ENCODE measurements at regions not wholly inside any gene's neighbourhood (a gene's known extent, or its start where the extent isn't known, plus 50 kb on each side); places are given as distances from the start of the nearest gene placed in this dataset.

DNA sequence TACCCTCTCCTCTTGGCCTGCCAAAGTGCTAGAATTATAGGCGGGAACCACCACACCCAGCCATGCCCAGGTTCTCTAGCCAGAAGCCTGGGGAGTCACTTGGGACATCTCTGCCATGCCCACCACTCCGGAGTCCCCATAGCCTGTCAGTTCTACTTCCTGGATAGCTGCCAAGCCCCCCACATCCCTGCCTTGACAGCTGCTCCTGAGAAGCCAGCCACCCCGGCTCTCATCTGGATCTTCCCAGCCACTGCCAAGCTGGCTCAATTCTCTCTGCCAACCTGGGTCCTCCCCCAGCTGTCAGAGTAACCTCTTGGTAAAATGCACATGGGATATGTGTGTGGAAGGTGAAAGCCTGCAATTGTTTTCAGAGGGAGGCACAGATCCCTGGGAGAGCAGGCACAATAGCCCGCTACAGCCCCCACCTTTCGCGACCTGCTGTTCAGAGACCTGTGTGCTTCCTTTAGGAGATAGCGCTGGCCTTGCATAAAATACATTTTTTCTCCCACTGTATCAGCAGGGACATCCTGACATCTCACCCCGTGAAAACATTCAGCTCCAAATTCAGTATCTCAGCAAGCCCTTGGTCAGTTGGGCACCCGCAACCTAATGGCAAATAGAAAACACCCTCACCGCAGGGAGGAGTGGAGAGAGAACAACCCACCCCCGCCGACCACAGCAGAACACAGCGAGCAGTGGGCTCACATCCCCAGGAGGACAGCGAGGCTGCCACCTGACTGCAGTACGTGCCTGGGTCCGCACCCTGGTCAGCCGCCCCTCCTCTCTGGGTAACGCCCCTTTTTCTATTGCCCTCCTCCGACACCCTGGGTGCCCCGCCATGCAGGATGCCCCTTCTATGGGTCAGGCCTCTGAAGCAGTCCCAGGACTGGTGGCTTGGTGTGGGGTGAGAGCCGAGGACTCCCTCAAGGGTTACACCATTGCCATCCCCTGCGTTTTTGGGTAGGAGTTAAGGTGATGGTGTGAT, 1342.2 kb downstream of the BRD1 start:
- H4K20me1 ChIP-seq (ENCODE audit: insufficient read depth, low read length), result no peaks in the 10 kb centered on the region
- no TSS peak for BruUV-seq (replicated peaks)
- no peak overlapping the region for H3K4me2 ChIP-seq (ENCODE audit: low read depth, low read length)
- H3K27me3 ChIP-seq (ENCODE audit: control insufficient read depth in 1 of 2, insufficient read depth in 2 of 2, low read length in 2 of 2), result peaks cover 0 to 33% of the 10 kb centered on the region in 2 experiments; a peak in 3 of 5 replicates
- no peak for TF ChIP-seq ZNF674 (CRISPR knock-in tag; IDR thresholded peaks at IDR 0.05; ENCODE audit: low read depth)
- TF ChIP-seq, protein P1, sequence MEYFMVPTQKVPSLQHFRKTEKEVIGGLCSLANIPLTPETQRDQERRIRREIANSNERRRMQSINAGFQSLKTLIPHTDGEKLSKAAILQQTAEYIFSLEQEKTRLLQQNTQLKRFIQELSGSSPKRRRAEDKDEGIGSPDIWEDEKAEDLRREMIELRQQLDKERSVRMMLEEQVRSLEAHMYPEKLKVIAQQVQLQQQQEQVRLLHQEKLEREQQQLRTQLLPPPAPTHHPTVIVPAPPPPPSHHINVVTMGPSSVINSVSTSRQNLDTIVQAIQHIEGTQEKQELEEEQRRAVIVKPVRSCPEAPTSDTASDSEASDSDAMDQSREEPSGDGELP (IDR thresholded peaks at IDR 0.05; ENCODE audit: borderline replicate concordance, low read depth), result no peak
- TF ChIP-seq HHEX (CRISPR knock-in tag; IDR thresholded peaks at IDR 0.05), result no peak
- no peak overlapping the region for H3K4me3 ChIP-seq (replicated peaks in 1 of 3; ENCODE audit: insufficient read depth in 1 of 3, low read depth in 2 of 3, low read length in 3 of 3)
- WGBS (ENCODE audit: low lambda C conversion rate), result 17% methylated on average over 17 of the region's 22 CpGs
- FAIRE-seq (no peak), DNase-seq (ENCODE audit: low spot score) (no peak), ATAC-seq (no peak)
- H3K9ac ChIP-seq (ENCODE audit: insufficient read depth, low read depth, low read length), result no peak overlapping the region
- no peak overlapping the region for H2AFZ ChIP-seq (ENCODE audit: low read length)
- H3K27ac ChIP-seq (ENCODE audit: extremely low read length, insufficient read depth, low read length), result no peak overlapping the region
- CTCF ChIA-PET (ENCODE audit: low intra/inter-chr PET ratio, low total read pairs), result no interaction called here
- intact Hi-C loops (cut with micrococcal nuclease; ENCODE audit: unreplicated experiment), result no loop called here
- no peaks in the 10 kb centered on the region for H3K79me2 ChIP-seq (ENCODE audit: insufficient read depth, low read length)
- H3K4me1 ChIP-seq (ENCODE audit: insufficient read depth, low read length), result no peaks in the 10 kb centered on the region
- in situ Hi-C loops (cut with HindIII; ENCODE audit: extremely low pct_ligation_motif_present, low pct_unique_long_range_greater_than_20kb), result loop anchor here (25.0 kb wide), 1 partner anchor 1273 kb away; no protein-coding TSS in a partner anchor
- POLR2A ChIA-PET, result no interaction called here
- H3K9me3 ChIP-seq (ENCODE audit: low read length), result no peaks in the 10 kb centered on the region
- no peaks in the 10 kb centered on the region for H3K36me3 ChIP-seq (replicated peaks in 1 of 2; ENCODE audit: control insufficient read depth in 1 of 2, insufficient read depth in 2 of 2, low read length in 2 of 2)

DNA sequence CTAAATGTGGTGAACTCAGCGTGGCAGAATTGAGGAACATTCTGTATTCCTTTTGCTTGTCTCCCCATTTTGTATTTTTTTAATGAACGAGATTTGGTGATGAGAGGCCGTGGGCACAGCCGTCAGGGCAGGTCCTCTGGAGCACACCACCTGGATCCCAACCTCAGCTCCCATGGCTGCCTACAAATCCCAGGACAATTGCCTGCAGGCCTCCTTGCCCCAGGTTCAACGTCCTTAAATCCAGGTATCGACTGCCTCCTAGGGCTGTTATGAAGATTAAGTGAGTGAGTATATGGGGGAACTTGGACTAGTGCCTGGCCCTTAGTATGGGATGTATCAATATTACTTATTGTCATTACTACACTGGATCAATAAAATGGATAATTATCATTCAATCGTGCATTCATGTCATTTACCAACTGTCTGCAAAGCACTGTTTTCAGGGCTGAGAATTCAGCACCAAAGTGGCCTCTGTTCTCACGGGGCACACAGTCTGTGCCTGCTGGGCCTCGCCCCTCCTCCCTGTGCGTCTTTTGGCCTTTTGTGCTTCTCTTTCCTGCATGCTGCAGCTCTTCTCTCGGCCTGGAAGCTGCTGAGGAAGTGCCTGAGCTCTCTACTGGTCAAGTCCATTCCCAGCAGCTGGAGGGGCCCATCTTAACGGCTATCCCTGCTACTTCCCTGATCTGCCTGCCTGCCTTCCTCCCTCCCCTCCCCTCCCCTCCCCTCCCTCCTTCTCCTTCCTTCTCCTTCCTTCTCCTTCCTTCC, 1343.7 kb downstream of the BRD1 start:
- ChIA-PET CTCF (ENCODE audit: low intra/inter-chr PET ratio, low total read pairs) (no interaction called here), POLR2A (no interaction called here)
- BruUV-seq (replicated peaks), result no TSS peak
- Histone ChIP-seq H3K79me2 (ENCODE audit: insufficient read depth, low read length) (no peaks in the 10 kb centered on the region), H3K4me2 (ENCODE audit: low read depth, low read length) (no peak overlapping the region), H3K4me3 (replicated peaks in 1 of 3; ENCODE audit: insufficient read depth in 1 of 3, low read depth in 2 of 3, low read length in 3 of 3) (no peak overlapping the region), H3K9ac (ENCODE audit: insufficient read depth, low read depth, low read length) (no peak overlapping the region), H3K4me1 (ENCODE audit: insufficient read depth, low read length) (no peaks in the 10 kb centered on the region), H2AFZ (ENCODE audit: low read length) (no peak overlapping the region), H3K27ac (ENCODE audit: extremely low read length, insufficient read depth, low read length) (no peak overlapping the region), H4K20me1 (ENCODE audit: insufficient read depth, low read length) (no peaks in the 10 kb centered on the region), H3K27me3 (ENCODE audit: control insufficient read depth in 1 of 2, insufficient read depth in 2 of 2, low read length in 2 of 2) (peaks cover 0 to 30% of the 10 kb centered on the region in 2 experiments; a peak in 3 of 5 replicates), H3K9me3 (ENCODE audit: low read length) (no peaks in the 10 kb centered on the region), H3K36me3 (replicated peaks in 1 of 2; ENCODE audit: control insufficient read depth in 1 of 2, insufficient read depth in 2 of 2, low read length in 2 of 2) (no peaks in the 10 kb centered on the region)
- no peak for ATAC-seq
- TF ChIP-seq, protein P2, sequence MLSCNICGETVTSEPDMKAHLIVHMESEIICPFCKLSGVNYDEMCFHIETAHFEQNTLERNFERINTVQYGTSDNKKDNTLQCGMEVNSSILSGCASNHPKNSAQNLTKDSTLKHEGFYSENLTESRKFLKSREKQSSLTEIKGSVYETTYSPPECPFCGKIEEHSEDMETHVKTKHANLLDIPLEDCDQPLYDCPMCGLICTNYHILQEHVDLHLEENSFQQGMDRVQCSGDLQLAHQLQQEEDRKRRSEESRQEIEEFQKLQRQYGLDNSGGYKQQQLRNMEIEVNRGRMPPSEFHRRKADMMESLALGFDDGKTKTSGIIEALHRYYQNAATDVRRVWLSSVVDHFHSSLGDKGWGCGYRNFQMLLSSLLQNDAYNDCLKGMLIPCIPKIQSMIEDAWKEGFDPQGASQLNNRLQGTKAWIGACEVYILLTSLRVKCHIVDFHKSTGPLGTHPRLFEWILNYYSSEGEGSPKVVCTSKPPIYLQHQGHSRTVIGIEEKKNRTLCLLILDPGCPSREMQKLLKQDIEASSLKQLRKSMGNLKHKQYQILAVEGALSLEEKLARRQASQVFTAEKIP (CRISPR knock-in tag; IDR thresholded peaks at IDR 0.05; ENCODE audit: borderline replicate concordance), result no peak
- TF ChIP-seq, protein P3, sequence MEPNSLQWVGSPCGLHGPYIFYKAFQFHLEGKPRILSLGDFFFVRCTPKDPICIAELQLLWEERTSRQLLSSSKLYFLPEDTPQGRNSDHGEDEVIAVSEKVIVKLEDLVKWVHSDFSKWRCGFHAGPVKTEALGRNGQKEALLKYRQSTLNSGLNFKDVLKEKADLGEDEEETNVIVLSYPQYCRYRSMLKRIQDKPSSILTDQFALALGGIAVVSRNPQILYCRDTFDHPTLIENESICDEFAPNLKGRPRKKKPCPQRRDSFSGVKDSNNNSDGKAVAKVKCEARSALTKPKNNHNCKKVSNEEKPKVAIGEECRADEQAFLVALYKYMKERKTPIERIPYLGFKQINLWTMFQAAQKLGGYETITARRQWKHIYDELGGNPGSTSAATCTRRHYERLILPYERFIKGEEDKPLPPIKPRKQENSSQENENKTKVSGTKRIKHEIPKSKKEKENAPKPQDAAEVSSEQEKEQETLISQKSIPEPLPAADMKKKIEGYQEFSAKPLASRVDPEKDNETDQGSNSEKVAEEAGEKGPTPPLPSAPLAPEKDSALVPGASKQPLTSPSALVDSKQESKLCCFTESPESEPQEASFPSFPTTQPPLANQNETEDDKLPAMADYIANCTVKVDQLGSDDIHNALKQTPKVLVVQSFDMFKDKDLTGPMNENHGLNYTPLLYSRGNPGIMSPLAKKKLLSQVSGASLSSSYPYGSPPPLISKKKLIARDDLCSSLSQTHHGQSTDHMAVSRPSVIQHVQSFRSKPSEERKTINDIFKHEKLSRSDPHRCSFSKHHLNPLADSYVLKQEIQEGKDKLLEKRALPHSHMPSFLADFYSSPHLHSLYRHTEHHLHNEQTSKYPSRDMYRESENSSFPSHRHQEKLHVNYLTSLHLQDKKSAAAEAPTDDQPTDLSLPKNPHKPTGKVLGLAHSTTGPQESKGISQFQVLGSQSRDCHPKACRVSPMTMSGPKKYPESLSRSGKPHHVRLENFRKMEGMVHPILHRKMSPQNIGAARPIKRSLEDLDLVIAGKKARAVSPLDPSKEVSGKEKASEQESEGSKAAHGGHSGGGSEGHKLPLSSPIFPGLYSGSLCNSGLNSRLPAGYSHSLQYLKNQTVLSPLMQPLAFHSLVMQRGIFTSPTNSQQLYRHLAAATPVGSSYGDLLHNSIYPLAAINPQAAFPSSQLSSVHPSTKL (CRISPR knock-in tag; IDR thresholded peaks at IDR 0.05), result no peak
- DNase-seq (ENCODE audit: low spot score), result no peak
- FAIRE-seq, result no peak
- in situ Hi-C loops (cut with HindIII; ENCODE audit: extremely low pct_ligation_motif_present, low pct_unique_long_range_greater_than_20kb) (loop anchor here (25.0 kb wide), 1 partner anchor 1272 kb away; no protein-coding TSS in a partner anchor), intact Hi-C loops (cut with micrococcal nuclease; ENCODE audit: unreplicated experiment) (no loop called here)
- 6% methylated on average over 12 of the region's 12 CpGs for WGBS (ENCODE audit: low lambda C conversion rate)

Data from HepG2 (cell line).